ENCODE measurements at regions not wholly inside any gene's neighbourhood (a gene's known extent, or its start where the extent isn't known, plus 50 kb on each side); places are given as distances from the start of the nearest gene placed in this dataset.
A peak's percentile ranks its signal among the peaks of the same experiment; 100 is the strongest.

- ATAC-seq (no peak), DNase-seq (no peak)
- Mint-ChIP-seq H3K4me1 (peaks cover 42% of the 10 kb centered on the region), H3K4me3 (no peak overlapping the region), H3K27ac (no peak overlapping the region), H3K9me3 (ENCODE audit: low read depth) (peaks cover 4% of the 10 kb centered on the region), H3K27me3 (no peaks in the 10 kb centered on the region), H3K36me3 (peaks cover 21% of the 10 kb centered on the region)
- CTCF ChIA-PET, result interaction anchor here (1.0 to 1.2 kb wide), 2 partner anchors 28 to 83 kb away, joined by 3 to 4 read pairs; no protein-coding TSS in a partner anchor
These were observed 84.1 kb downstream of the IFNG start for GRCh38 chr12:68075416-68075815.

DNA sequence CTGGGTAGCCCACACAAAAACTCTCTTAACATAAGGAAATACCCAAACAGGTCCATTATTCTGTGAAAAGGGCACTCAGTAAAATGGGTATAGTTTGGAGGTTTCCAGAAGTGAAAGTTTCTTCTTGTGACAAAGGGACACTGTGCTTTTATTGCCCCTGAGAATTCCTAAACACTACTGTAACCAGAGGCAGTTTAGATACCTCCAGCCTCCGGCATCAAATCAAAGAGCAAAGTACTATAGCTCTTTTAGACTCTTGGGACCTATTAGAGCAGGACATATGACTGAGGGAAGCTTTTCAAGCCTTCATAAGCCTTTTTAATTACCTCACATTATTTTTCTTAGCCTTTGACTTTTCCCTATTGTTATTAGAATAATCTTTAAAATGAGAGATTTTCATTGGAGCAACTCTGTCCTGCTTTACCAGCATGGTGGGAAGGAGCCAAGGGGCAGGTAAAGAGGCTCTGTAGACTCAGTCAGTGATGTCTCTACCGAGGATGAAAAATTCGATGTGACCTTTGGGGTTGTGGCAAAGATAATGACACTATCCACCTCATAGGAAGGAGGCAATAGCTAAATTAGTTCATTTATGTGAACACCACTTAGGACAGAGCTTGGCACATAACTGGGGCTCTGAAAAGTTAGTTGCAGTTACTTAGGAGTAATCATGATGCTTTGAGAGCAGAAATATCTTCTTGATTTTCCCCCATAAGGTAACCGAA is 85.1 kb downstream of the IFNG start:
- no peak overlapping the region for H3K4me3 Mint-ChIP-seq
- H3K9me3 Mint-ChIP-seq (ENCODE audit: low read depth), result peaks cover 4% of the 10 kb centered on the region
- H3K4me1 Mint-ChIP-seq, result peaks cover 40% of the 10 kb centered on the region
- CTCF ChIA-PET, result interaction anchor here (1.0 to 1.3 kb wide), 3 partner anchors 29 to 84 kb away, joined by 3 to 4 read pairs (median 4); no protein-coding TSS in a partner anchor
- H3K36me3 Mint-ChIP-seq, result peaks cover 22% of the 10 kb centered on the region
- no peak overlapping the region for H3K27ac Mint-ChIP-seq
- DNase-seq (no peak), ATAC-seq (peak; percentile 46)
- no peaks in the 10 kb centered on the region for H3K27me3 Mint-ChIP-seq

DNA sequence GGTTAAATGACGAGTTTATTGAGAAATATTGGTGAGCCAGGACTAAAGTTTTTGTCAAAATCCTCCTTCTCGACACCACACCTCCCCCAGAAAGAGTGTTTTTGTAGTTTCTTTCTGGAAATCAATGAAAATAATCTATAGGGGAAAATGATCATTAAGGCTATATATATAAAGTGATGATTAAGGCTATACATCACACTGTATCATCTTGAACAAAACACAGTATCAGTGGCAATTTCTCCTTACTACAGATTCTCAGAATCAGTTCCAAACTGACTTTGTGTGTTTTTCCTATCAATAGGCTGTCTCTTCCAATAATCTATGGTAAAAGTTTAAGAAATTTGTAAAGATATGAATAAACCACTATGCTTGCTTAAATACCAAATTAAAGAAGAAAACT is 81.7 kb downstream of the IFNG-AS1 start:
- CTCF ChIA-PET, result interaction anchor here (1.1 kb wide), 1 partner anchor 30 kb away, joined by 5 read pairs; no protein-coding TSS in a partner anchor
- H3K9me3 Mint-ChIP-seq (ENCODE audit: low read depth), result peaks cover 8% of the 10 kb centered on the region

More for the DNA sequence above, 81.7 kb downstream of the IFNG-AS1 start:
- H3K4me1 Mint-ChIP-seq, result peaks cover 26% of the 10 kb centered on the region
- H3K27ac Mint-ChIP-seq, result no peak overlapping the region
- DNase-seq (no peak), ATAC-seq (no peak)
- no peak overlapping the region for H3K4me3 Mint-ChIP-seq
- peaks cover 31% of the 10 kb centered on the region for H3K36me3 Mint-ChIP-seq
- H3K27me3 Mint-ChIP-seq, result no peaks in the 10 kb centered on the region

All from activated CD8-positive, alpha-beta memory T cell treated with anti-CD3 and anti-CD28 coated beads, Interleukin-2, amount 10 ng/mL, durations not matched to agents 7 days and 5 days (primary cell).